Breast epithelium (tissue), 4 donors: ENCODE measurements at regions not wholly inside any gene's neighbourhood (a gene's known extent, or its start where the extent isn't known, plus 50 kb on each side); places are given as distances from the start of the nearest gene placed in this dataset.
"Not testable (repeated sequence)": the region's sequence is repeated elsewhere in the genome, so short reads cannot be mapped to it uniquely, and the experiment has no call there.

Experiments used
- DNase-seq, 2 donors: peaks; one replicate each; pipeline ENCODE4 v3.0.0-alpha.2; 2019; ENCODE audit warnings: low spot score in 2 of 2
- H3K27ac ChIP-seq, 2 donors: fragments of 200-600 bp; sonication (generic) in 1 of 2; one replicate each; pipeline ENCODE4 v1.5.1; 2016 to 2019; ENCODE audit warnings: mild to moderate bottlenecking in 1 of 2
- H3K27me3 ChIP-seq, 2 donors: fragments of 200-600 bp; sonication (generic) in 1 of 2; one replicate each; pipeline versions ENCODE4 v1.5.1 to v1.6.0; 2017 to 2019; ENCODE audit warnings: control low read depth in 1 of 2, mild to moderate bottlenecking in 1 of 2
- H3K36me3 ChIP-seq: fragments of 200-600 bp; one replicate; pipeline ENCODE4 v1.5.1; 2019
- H3K4me1 ChIP-seq, 2 donors: fragments of 200-600 bp; sonication (generic); one replicate each; pipeline ENCODE4 v1.5.1; 2016 to 2019; ENCODE audit warnings: control low read depth in 1 of 2
- H3K4me3 ChIP-seq, 3 donors: fragments of 200-600 bp; sonication (generic); 1 replicate in 2 of 3; 2 replicates in 1 of 3; pipeline ENCODE4 v1.5.1; 2016 to 2019; ENCODE audit warnings: mild to moderate bottlenecking in 3 of 3, moderate library complexity in 2 of 3
- H3K9me3 ChIP-seq, 2 donors: fragments of 200-600 bp; sonication (generic) in 1 of 2; one replicate each; pipeline ENCODE4 v1.5.1; 2016 to 2019; ENCODE audit warnings: control low read depth in 1 of 2
- POLR2A ChIP-seq: fragments of 450-650 bp; IDR thresholded peaks from one replicate; pipeline ENCODE4 v1.6.1; 2016; ENCODE audit warnings: antibody characterized with exemption, mild to moderate bottlenecking, moderate library complexity
- POLR2AphosphoS5 ChIP-seq, 3 donors: sonication (generic); formaldehyde crosslinking; IDR thresholded peaks; one replicate each; pipeline ENCODE4 v1.6.1; 2017; ENCODE audit warnings: antibody characterized with exemption in 3 of 3
- intact Hi-C: fragments of 100-400 bp; cut with DNase I; formaldehyde crosslinking; loops from one replicate; pipeline ENCODE4 v1.15.1; 2023; ENCODE audit warnings: low total_unique reads
- TF ChIP-seq, protein P1 (sequence below), 3 donors: fragments of 450-650 bp; IDR thresholded peaks; one replicate each; pipeline ENCODE4 v1.5.1; 2016 to 2017; ENCODE audit warnings: antibody characterized with exemption in 3 of 3, mild to moderate bottlenecking in 3 of 3, moderate library complexity in 3 of 3

DNA sequence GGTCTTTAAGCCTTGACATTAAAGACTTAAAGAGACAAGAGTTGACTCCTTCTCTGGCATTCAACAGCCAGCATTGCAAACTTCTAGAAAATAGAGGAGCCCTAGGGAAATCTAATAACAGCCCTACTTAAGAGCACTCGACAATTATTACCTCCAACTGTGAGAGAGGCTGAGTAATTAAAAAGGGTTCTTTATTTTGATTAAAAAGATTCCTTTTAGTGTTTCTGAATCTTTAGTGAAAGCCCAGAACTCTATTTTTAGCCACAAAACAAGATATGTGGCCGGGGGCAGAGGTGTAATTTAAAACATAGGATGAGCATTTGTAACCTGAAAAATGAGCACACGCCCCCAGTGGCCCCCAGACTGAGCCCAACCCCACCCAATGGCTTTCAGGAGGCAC lies 222.3 kb downstream of the SMAD2 start:
- TF ChIP-seq, protein P1, sequence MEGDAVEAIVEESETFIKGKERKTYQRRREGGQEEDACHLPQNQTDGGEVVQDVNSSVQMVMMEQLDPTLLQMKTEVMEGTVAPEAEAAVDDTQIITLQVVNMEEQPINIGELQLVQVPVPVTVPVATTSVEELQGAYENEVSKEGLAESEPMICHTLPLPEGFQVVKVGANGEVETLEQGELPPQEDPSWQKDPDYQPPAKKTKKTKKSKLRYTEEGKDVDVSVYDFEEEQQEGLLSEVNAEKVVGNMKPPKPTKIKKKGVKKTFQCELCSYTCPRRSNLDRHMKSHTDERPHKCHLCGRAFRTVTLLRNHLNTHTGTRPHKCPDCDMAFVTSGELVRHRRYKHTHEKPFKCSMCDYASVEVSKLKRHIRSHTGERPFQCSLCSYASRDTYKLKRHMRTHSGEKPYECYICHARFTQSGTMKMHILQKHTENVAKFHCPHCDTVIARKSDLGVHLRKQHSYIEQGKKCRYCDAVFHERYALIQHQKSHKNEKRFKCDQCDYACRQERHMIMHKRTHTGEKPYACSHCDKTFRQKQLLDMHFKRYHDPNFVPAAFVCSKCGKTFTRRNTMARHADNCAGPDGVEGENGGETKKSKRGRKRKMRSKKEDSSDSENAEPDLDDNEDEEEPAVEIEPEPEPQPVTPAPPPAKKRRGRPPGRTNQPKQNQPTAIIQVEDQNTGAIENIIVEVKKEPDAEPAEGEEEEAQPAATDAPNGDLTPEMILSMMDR (IDR thresholded peaks at IDR 0.05) = no peak
- TF ChIP-seq POLR2AphosphoS5 (IDR thresholded peaks at IDR 0.05) (no peak), POLR2A (no peak)
- Histone ChIP-seq H3K9me3 (no peaks in the 10 kb centered on the region), H3K27ac (no peak overlapping the region), H3K4me3 (no peak overlapping the region), H3K4me1 (no peaks in the 10 kb centered on the region), H3K27me3 (no peaks in the 10 kb centered on the region), H3K36me3 (no peaks in the 10 kb centered on the region)
- DNase-seq = no peak
- intact Hi-C loops = no loop called here

- TF ChIP-seq POLR2AphosphoS5 (IDR thresholded peaks at IDR 0.05) (no peak), POLR2A (no peak)
- TF ChIP-seq, protein P1 (IDR thresholded peaks at IDR 0.05) = no peak
- no peak overlapping the region for H3K27ac ChIP-seq
- no peak for DNase-seq
- peaks cover 0 to 4% of the 10 kb centered on the region in 2 donors for H3K27me3 ChIP-seq
- H3K4me1 ChIP-seq = no peaks in the 10 kb centered on the region
- H3K36me3 ChIP-seq = no peaks in the 10 kb centered on the region
- intact Hi-C loops = no loop called here
- H3K9me3 ChIP-seq = no peaks in the 10 kb centered on the region
- no peak overlapping the region for H3K4me3 ChIP-seq
Observed at GRCh38 chr18:47701134-47701533, 229.3 kb downstream of the SMAD2 start.

GRCh38 chr18:47696870-47697269 lies 233.6 kb downstream of the SMAD2 start:
- Histone ChIP-seq H3K27ac (no peak overlapping the region), H3K36me3 (no peaks in the 10 kb centered on the region), H3K27me3 (peaks cover 0 to 8% of the 10 kb centered on the region in 2 donors), H3K4me3 (no peak overlapping the region), H3K9me3 (no peaks in the 10 kb centered on the region), H3K4me1 (no peaks in the 10 kb centered on the region)
- intact Hi-C loops = no loop called here
- TF ChIP-seq POLR2AphosphoS5 (IDR thresholded peaks at IDR 0.05) = no peak
- TF ChIP-seq, protein P1 (IDR thresholded peaks at IDR 0.05) = no peak
- no peak for TF ChIP-seq POLR2A
- no peak for DNase-seq

DNA sequence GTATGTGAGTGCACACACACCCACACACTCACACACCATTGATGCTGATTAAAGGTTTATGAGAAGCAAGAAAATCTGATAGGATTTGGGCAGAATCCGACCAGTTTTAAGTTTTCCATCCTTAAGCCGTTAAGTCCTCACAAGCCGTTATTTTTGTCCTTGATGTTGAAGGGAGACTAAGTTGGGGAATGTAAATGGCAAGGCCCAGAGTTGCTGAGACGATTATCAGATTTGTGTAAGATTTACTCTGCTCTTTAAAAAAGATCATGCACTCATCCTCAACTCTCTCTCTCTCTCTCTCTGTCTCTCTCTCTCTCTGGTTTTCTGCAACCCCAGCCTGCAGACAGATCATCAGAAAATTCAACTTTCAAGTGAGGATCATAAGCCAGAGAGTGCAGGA lies 238.8 kb downstream of the SMAD2 start:
- intact Hi-C loops = no loop called here
- TF ChIP-seq POLR2AphosphoS5 (IDR thresholded peaks at IDR 0.05) = no peak
- TF ChIP-seq, protein P1 (IDR thresholded peaks at IDR 0.05) = no peak
- no peak for TF ChIP-seq POLR2A
- peaks cover 0 to 5% of the 10 kb centered on the region in 2 donors for H3K27me3 ChIP-seq

GRCh38 chr18:47690778-47691177 lies 239.7 kb downstream of the SMAD2 start:
- intact Hi-C loops, H3K27me3 ChIP-seq, H3K4me1 ChIP-seq, H3K4me3 ChIP-seq, DNase-seq, H3K36me3 ChIP-seq, H3K27ac ChIP-seq, H3K9me3 ChIP-seq: not testable (repeated sequence)

More for the DNA sequence above, 238.8 kb downstream of the SMAD2 start:
- H3K36me3 ChIP-seq = no peaks in the 10 kb centered on the region
- H3K4me1 ChIP-seq = no peaks in the 10 kb centered on the region
- no peak for DNase-seq
- H3K27ac ChIP-seq = no peak overlapping the region
- no peaks in the 10 kb centered on the region for H3K9me3 ChIP-seq
- H3K4me3 ChIP-seq = no peak overlapping the region

DNA sequence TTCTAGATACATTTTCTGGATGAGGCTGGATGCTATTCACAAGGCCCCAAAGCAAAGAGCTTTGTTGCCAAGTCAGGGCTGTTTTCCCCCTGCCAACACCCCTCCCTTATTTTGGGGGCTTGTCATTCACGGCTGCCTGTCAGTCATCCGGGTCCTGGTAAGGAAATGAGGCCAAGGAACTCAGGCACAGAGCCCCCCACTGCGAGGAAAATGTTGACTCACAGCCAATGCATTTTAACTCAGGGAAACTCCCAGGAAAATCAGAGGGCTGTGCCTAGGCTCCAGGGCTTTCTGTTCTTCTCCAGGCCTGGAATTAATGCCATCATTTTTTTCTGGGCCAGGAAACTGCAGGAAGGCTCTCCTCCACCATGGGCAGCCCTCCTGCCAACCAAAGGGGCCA lies 241.1 kb downstream of the SMAD2 start:
- Histone ChIP-seq H3K27ac (no peak overlapping the region), H3K9me3 (no peaks in the 10 kb centered on the region), H3K4me3 (no peak overlapping the region), H3K36me3 (no peaks in the 10 kb centered on the region), H3K27me3 (peaks cover 0 to 5% of the 10 kb centered on the region in 2 donors), H3K4me1 (no peaks in the 10 kb centered on the region)
- no peak for DNase-seq
- TF ChIP-seq POLR2A = no peak
- intact Hi-C loops = no loop called here
